Activated CD8-positive, alpha-beta memory T cell treated with anti-CD3 and anti-CD28 coated beads for 24 hours (primary cell): ENCODE measurements at regions not wholly inside any gene's neighbourhood (a gene's known extent, or its start where the extent isn't known, plus 50 kb on each side); places are given as distances from the start of the nearest gene placed in this dataset.
"Not testable (repeated sequence)": the region's sequence is repeated elsewhere in the genome, so short reads cannot be mapped to it uniquely, and the experiment has no call there.

ENCODE experiments used
- DNase-seq: peaks from one replicate; pipeline ENCODE4 v3.0.0-alpha.2; 2020

DNA sequence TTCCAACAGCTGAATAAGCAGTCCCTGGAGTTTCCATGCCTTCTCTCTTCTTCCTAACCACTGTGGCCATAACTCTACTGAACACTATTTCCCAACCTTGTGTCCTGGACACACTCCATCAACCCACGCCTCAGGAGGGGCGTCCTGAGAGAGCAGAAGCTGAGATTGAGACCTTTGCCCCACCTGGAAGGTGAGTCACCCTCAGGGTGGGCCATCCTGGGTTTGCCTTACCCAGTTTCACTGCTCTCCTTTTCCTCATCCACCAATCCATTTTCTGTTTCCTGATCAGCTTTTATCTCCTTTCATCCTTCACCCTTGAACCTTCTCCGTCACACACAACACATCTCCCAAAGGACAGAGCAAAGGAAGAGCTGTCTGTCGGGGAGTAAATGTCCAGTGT, 91.4 kb downstream of the TMEM130 start:
- no peak for DNase-seq

GRCh38 chr7:98779800-98780587, 89.8 kb downstream of the TMEM130 start:
- DNase-seq: no peak

- no peak for DNase-seq
Observed at GRCh38 chr7:98784216-98784785, 85.5 kb downstream of the TMEM130 start.

- DNase-seq: no peak
Observed at GRCh38 chr7:98785929-98786571, 83.8 kb downstream of the TMEM130 start.

GRCh38 chr7:98788966-98789365, 80.8 kb downstream of the TMEM130 start:
- DNase-seq: no peak

GRCh38 chr7:98794453-98794852, 75.4 kb downstream of the TMEM130 start:
- not testable (repeated sequence) for DNase-seq

DNA sequence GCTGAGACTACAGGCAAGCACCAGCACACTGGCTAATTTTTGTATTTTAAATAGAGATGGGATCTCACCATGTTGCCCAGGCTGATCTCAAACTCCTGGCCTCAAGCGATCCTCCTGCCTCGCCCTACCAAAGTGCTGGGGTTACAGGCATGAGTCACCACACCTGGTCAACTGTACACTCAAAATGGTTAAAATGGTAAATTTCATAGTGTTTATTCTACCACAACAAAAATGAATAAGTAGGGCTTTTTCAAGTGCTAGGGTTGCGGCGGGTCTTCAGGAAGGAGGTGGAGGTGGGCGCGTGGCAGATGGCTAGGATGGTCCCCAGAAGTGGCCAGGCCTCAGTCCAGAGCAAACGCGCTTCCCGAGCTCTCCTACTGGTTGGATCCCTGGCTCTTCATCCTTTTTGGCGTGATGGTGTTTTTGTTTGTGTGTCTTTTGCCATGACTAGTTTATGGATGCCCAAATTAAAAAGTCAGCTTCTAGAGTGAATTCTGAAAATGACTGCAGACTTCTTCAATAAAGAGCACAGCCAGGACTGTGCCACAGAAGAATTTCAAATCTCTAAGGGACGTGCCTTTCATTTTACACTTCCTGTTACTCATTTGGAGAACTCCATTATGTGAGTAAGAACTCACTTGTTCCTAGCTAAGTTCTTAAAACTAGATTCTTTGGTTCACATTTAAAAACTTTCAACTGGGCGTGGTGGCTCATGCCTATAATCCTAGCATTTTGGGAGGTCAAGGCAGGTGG, 73.9 kb downstream of the TMEM130 start:
- DNase-seq: no peak
